Endothelial cell of umbilical vein (primary cell): ENCODE measurements at regions not wholly inside any gene's neighbourhood (a gene's known extent, or its start where the extent isn't known, plus 50 kb on each side); places are given as distances from the start of the nearest gene placed in this dataset.

Experiments
- BruUV-seq: library from RNA; stranded (reverse); fragments of 400-500 nt; replicated peaks from 2 replicates; lab custom pipeline; 2021; lab: Mats Ljungman, UMichigan
- CTCF ChIA-PET: fragments of 300-600, 350-600 bp; sonication (Branson Sonifier 250); formaldehyde crosslinking; loops from one replicate; lab custom pipeline; 2021; ENCODE audit warnings: antibody characterized with exemption, inconsistent platforms; lab: Charles Lee
- POLR2A ChIA-PET: fragments of 300-600, 350-600 bp; sonication (Branson Sonifier 250); formaldehyde crosslinking; loops from one replicate; lab custom pipeline; 2021; ENCODE audit warnings: antibody characterized with exemption, inconsistent platforms; lab: Charles Lee
- DNase-seq: peaks from one replicate; pipeline ENCODE4 v3.0.0-alpha.2; 2011; ENCODE audit warnings: low read depth, low spot score
- FAIRE-seq: peaks from 2 replicates; lab custom pipeline; 2011; peaks lifted over from hg19 to GRCh38; lab: Jason Lieb, UNC
- H2AFZ ChIP-seq: 2 replicates; pipeline ENCODE4 v1.6.0; 2012; ENCODE audit warnings: low read depth, low read length, control low read depth, inconsistent platforms
- H3K27ac ChIP-seq: 2 replicates; pipeline ENCODE4 v1.5.1; 2011; ENCODE audit warnings: low read depth, mild to moderate bottlenecking, control low read depth, low read length, moderate library complexity; ENCODE audit not compliant: insufficient read depth
- H3K27me3 ChIP-seq, 2 experiments: 2 replicates each; pipeline versions ENCODE4 v1.6.0 to v1.6.1; 2011; ENCODE audit warnings: low read length in 2 of 2, mixed read lengths in 1 of 2; ENCODE audit not compliant: control insufficient read depth in 2 of 2, insufficient read depth in 2 of 2
- H3K36me3 ChIP-seq, 2 experiments: 2 replicates in 1 of 2; 3 replicates in 1 of 2; pipeline ENCODE4 v1.5.1; 2011; ENCODE audit warnings: low read length in 2 of 2, mild to moderate bottlenecking in 1 of 2, moderate library complexity in 1 of 2; ENCODE audit not compliant: control insufficient read depth in 2 of 2, insufficient read depth in 2 of 2; ENCODE audit errors: extremely low read depth in 1 of 2
- H3K4me1 ChIP-seq: 3 replicates; pipeline ENCODE4 v1.5.1; 2011; ENCODE audit warnings: mild to moderate bottlenecking, low read length; ENCODE audit not compliant: control insufficient read depth, insufficient read depth; ENCODE audit errors: extremely low read depth
- H3K4me2 ChIP-seq: 2 replicates; pipeline ENCODE4 v1.6.1; 2011; ENCODE audit warnings: low read length, control low read depth, mixed read lengths; ENCODE audit not compliant: insufficient read depth
- H3K4me3 ChIP-seq, 3 experiments: fragments of 200-600 bp in 1 of 3; sonication (generic), shearing (Covaris generic) in 1 of 3; replicated peaks in 1 of 3; 2 replicates each; pipeline ENCODE4 v1.5.1; 2011 to 2016; ENCODE audit warnings: control low read depth in 3 of 3, low read length in 3 of 3, mild to moderate bottlenecking in 2 of 3, inconsistent platforms in 1 of 3, low read depth in 1 of 3, moderate library complexity in 1 of 3; ENCODE audit not compliant: insufficient read depth in 1 of 3
- H3K79me2 ChIP-seq: 2 replicates; pipeline ENCODE4 v1.6.0; 2012; ENCODE audit warnings: low read length, inconsistent platforms; ENCODE audit not compliant: control insufficient read depth, insufficient read depth
- H3K9ac ChIP-seq: replicated peaks from 2 replicates; pipeline ENCODE3; 2011; ENCODE audit warnings: low read length, control low read depth; ENCODE audit not compliant: insufficient read depth; ENCODE audit errors: extremely low read depth
- H3K9me1 ChIP-seq: replicated peaks from 3 replicates; pipeline ENCODE4 v1.6.0; 2011; ENCODE audit warnings: mild to moderate bottlenecking, low read length; ENCODE audit not compliant: control insufficient read depth, insufficient read depth; ENCODE audit errors: extremely low read depth
- H3K9me3 ChIP-seq: replicated peaks from 2 replicates; pipeline ENCODE4 v1.5.1; 2012; ENCODE audit warnings: low read length, inconsistent platforms; ENCODE audit not compliant: control insufficient read depth, insufficient read depth
- H4K20me1 ChIP-seq: replicated peaks from 2 replicates; pipeline ENCODE3; 2011; ENCODE audit warnings: mild to moderate bottlenecking, low read length; ENCODE audit not compliant: control insufficient read depth, insufficient read depth; ENCODE audit errors: extremely low read depth
- EZH2 ChIP-seq: IDR thresholded peaks from 2 replicates; pipeline ENCODE4 v1.6.1; 2012; ENCODE audit warnings: borderline replicate concordance, low read depth, mild to moderate bottlenecking, moderate library complexity, low read length, inconsistent platforms; ENCODE audit not compliant: severe bottlenecking
- FOS ChIP-seq: IDR thresholded peaks from 2 replicates; pipeline ENCODE4 v1.6.1; 2011; ENCODE audit warnings: mild to moderate bottlenecking, low read length, moderate library complexity, borderline replicate concordance; ENCODE audit not compliant: insufficient read depth
- GATA2 ChIP-seq: IDR thresholded peaks from 2 replicates; pipeline ENCODE4 v1.7.0; 2011; ENCODE audit warnings: low read depth, mild to moderate bottlenecking, moderate library complexity, mixed read lengths, low read length; ENCODE audit not compliant: insufficient read length, insufficient read depth
- JUN ChIP-seq: IDR thresholded peaks from 2 replicates; pipeline ENCODE4 v1.6.1; 2011; ENCODE audit warnings: borderline replicate concordance, low read depth; ENCODE audit not compliant: insufficient read length, insufficient read depth
- MYC ChIP-seq: IDR thresholded peaks from one replicate; pipeline ENCODE4 v1.6.1; 2011; ENCODE audit warnings: mild to moderate bottlenecking, low read depth, low read length
- POLR2A ChIP-seq: IDR thresholded peaks from 2 replicates; pipeline ENCODE4 v1.6.1; 2012; ENCODE audit warnings: low read depth, mild to moderate bottlenecking, control low read depth, low read length
- POLR2AphosphoS5 ChIP-seq: IDR thresholded peaks from 2 replicates; pipeline ENCODE4 v1.6.1; 2012; ENCODE audit warnings: low read depth, mild to moderate bottlenecking, control low read depth, low read length, moderate library complexity; ENCODE audit not compliant: insufficient read depth
- dilution Hi-C: fragments of 300-500 bp; cut with MboI; formaldehyde crosslinking; loops from one replicate; pipeline ENCODE4 v1.15.0; 2019; ENCODE audit warnings: low sequenced_read_pairs; ENCODE audit not compliant: extremely low pct_ligation_motif_present
- intact Hi-C: fragments of 100-400 bp; cut with micrococcal nuclease; formaldehyde crosslinking; loops from one replicate; pipeline ENCODE4 v1.10.0; 2022
- TF ChIP-seq, protein P1 (sequence below): IDR thresholded peaks from 2 replicates; pipeline ENCODE4 v1.6.1; 2011; ENCODE audit not compliant: insufficient read depth, insufficient read length
- TF ChIP-seq, protein P2 (sequence below), 2 donors: IDR thresholded peaks; 1 replicate in 1 of 2; 2 replicates in 1 of 2; pipeline ENCODE4 v1.5.1; 2011; ENCODE audit warnings: low read length in 2 of 2, mild to moderate bottlenecking in 2 of 2, moderate library complexity in 2 of 2, control low read depth in 1 of 2, inconsistent platforms in 1 of 2, low read depth in 1 of 2; ENCODE audit not compliant: insufficient read depth in 1 of 2; ENCODE audit errors: extremely low read depth in 1 of 2

DNA sequence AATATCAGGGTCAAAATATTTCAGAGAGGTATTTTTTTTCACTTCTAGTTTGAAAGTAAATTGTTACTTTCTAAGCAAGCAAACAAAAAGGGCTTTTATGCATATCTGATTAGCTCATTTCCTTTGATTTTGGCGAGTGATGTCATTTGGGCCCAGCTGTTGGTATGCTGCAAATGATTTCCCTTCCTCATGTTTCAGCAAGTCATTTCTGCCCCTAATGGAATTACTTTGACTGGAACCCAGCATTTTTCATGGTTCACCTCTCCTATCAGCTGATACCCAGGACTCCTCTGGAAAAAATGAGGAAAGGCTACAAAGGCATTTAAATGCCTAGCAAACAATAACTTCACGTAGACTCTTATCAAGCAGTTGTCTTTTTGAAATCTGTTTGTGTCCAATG is 500.6 kb downstream of the EBF1 start:
- H3K9ac ChIP-seq: no peak overlapping the region
- peaks cover 1% of the 10 kb centered on the region for H3K9me3 ChIP-seq
- no peaks in the 10 kb centered on the region for H3K36me3 ChIP-seq
- CTCF ChIA-PET: no interaction called here
- no peak for FAIRE-seq
- no peaks in the 10 kb centered on the region for H4K20me1 ChIP-seq
- no peaks in the 10 kb centered on the region for H3K79me2 ChIP-seq
- POLR2A ChIA-PET: no interaction called here
- dilution Hi-C loops: no loop called here
- DNase-seq: no peak
- TF ChIP-seq POLR2AphosphoS5: no peak
- TF ChIP-seq JUN: peak; percentile 52
- H3K4me2 ChIP-seq: no peak overlapping the region
- H3K27ac ChIP-seq: no peak overlapping the region
- no peak overlapping the region for H3K4me3 ChIP-seq
- intact Hi-C loops: no loop called here
- no peaks in the 10 kb centered on the region for H3K9me1 ChIP-seq
- BruUV-seq: no TSS peak
- no peak overlapping the region for H2AFZ ChIP-seq
- H3K4me1 ChIP-seq: no peaks in the 10 kb centered on the region
- no peaks in the 10 kb centered on the region for H3K27me3 ChIP-seq

DNA sequence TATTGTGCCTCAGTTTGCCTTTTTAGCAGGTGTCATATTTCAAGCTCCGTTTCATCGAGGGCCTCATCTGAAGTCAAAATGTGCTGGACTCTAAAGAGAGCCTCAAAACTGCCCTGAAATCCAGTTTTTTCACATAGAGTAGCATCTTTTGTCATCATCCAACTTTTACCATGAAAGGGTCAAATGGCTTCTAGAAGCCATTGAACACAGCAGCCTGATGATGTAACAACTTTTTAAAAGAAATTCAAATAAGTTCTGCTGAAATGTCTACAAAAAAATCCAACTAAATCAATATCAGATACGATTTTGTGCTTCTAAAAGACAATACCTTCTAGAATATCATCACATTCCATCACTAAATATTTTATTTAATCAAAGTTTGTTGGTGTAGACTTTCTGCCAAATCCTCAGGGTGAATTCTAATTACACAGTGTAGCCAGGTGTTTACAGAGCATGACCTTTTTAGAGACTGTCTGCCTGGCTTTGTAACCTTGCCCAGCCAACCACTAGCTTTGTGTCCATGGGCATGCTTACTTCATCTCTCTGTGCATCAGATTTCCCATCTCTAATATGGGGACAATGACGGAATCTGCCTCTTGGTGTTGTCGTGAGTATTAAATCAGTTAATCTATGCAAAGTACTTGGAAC is 505.0 kb downstream of the EBF1 start:
- TF ChIP-seq FOS (no peak), POLR2AphosphoS5 (no peak), POLR2A (no peak), MYC (no peak), GATA2 (no peak), JUN (no peak), EZH2 (no peak)
- TF ChIP-seq, protein P1, sequence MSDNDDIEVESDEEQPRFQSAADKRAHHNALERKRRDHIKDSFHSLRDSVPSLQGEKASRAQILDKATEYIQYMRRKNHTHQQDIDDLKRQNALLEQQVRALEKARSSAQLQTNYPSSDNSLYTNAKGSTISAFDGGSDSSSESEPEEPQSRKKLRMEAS: no peak
- TF ChIP-seq, protein P2, sequence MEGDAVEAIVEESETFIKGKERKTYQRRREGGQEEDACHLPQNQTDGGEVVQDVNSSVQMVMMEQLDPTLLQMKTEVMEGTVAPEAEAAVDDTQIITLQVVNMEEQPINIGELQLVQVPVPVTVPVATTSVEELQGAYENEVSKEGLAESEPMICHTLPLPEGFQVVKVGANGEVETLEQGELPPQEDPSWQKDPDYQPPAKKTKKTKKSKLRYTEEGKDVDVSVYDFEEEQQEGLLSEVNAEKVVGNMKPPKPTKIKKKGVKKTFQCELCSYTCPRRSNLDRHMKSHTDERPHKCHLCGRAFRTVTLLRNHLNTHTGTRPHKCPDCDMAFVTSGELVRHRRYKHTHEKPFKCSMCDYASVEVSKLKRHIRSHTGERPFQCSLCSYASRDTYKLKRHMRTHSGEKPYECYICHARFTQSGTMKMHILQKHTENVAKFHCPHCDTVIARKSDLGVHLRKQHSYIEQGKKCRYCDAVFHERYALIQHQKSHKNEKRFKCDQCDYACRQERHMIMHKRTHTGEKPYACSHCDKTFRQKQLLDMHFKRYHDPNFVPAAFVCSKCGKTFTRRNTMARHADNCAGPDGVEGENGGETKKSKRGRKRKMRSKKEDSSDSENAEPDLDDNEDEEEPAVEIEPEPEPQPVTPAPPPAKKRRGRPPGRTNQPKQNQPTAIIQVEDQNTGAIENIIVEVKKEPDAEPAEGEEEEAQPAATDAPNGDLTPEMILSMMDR (IDR thresholded peaks at IDR 0.05; ENCODE audit: extremely low read depth in 1 of 2, insufficient read depth in 1 of 2, low read depth in 1 of 2, low read length in 2 of 2): no peak
- no TSS peak for BruUV-seq
- CTCF ChIA-PET: no interaction called here

More for the DNA sequence above, 505.0 kb downstream of the EBF1 start:
- H2AFZ ChIP-seq: no peak overlapping the region
- H3K36me3 ChIP-seq: no peaks in the 10 kb centered on the region
- H3K9me3 ChIP-seq: peaks cover 1% of the 10 kb centered on the region
- no peak overlapping the region for H3K9ac ChIP-seq
- intact Hi-C loops (no loop called here), dilution Hi-C loops (no loop called here)
- no peaks in the 10 kb centered on the region for H4K20me1 ChIP-seq
- no peak for DNase-seq
- H3K27ac ChIP-seq: no peak overlapping the region
- H3K4me2 ChIP-seq: no peak overlapping the region
- H3K27me3 ChIP-seq: no peaks in the 10 kb centered on the region
- H3K4me3 ChIP-seq: no peak overlapping the region
- no peaks in the 10 kb centered on the region for H3K9me1 ChIP-seq
- H3K4me1 ChIP-seq: no peaks in the 10 kb centered on the region
- POLR2A ChIA-PET: no interaction called here
- H3K79me2 ChIP-seq: no peaks in the 10 kb centered on the region
- FAIRE-seq: no peak
